Type B pancreatic cell (in vitro differentiated cells): ENCODE measurements at regions not wholly inside any gene's neighbourhood (a gene's known extent, or its start where the extent isn't known, plus 50 kb on each side); places are given as distances from the start of the nearest gene placed in this dataset.

Experiments
- DNase-seq: peaks from one replicate; pipeline ENCODE4 v3.0.0; 2021; ENCODE audit warnings: mixed read lengths; ENCODE audit not compliant: unreplicated experiment; ENCODE audit errors: extremely low spot score
- H3K27ac Mint-ChIP-seq: 2 replicates; pipeline ENCODE4 v1.8.0; 2021; ENCODE audit warnings: mild to moderate bottlenecking, mixed read lengths
- H3K27me3 Mint-ChIP-seq: 2 replicates; pipeline ENCODE4 v1.8.0; 2021; ENCODE audit warnings: mixed read lengths
- H3K36me3 Mint-ChIP-seq: 2 replicates; pipeline ENCODE4 v1.8.0; 2021; ENCODE audit warnings: mixed read lengths
- H3K4me1 Mint-ChIP-seq: one replicate; pipeline ENCODE4 v1.8.0; 2021; ENCODE audit warnings: mixed read lengths; ENCODE audit not compliant: unreplicated experiment
- H3K4me3 Mint-ChIP-seq: 2 replicates; pipeline ENCODE4 v1.8.0; 2021; ENCODE audit warnings: mild to moderate bottlenecking, mixed read lengths
- H3K9me3 Mint-ChIP-seq: 2 replicates; pipeline ENCODE4 v1.8.0; 2021; ENCODE audit warnings: mixed read lengths
- TF ChIP-seq, protein P1 (sequence below): fragments of 200-600 bp; sonication (generic); conservative IDR thresholded peaks from 2 replicates; pipeline ENCODE4 v1.5.0; 2021; ENCODE audit warnings: antibody characterized with exemption, mild to moderate bottlenecking

DNA sequence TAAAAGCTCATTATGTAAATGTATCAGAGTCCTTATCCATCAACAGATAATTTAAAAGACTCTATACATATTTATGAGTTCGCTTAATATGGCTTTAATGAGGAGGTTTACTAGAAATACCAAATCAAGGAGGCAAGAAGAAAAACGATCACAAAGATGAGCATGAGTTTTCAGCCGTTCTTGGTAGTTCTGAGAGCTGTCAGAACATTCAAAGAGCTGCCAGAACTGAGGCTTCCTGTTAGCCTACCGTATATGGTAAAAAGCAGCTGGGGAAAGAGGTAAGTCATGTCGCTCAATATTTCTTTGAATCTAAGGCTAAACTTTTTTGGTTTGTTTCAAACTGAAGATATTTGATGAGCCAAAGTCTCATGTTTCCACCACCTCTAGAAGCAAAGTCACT, 115.3 kb upstream of the PLXNC1 start:
- Mint-ChIP-seq H3K27me3 (no peaks in the 10 kb centered on the region), H3K9me3 (peaks cover 9% of the 10 kb centered on the region), H3K27ac (no peak overlapping the region), H3K4me3 (no peak overlapping the region), H3K36me3 (no peaks in the 10 kb centered on the region), H3K4me1 (peaks cover 6% of the 10 kb centered on the region)
- DNase-seq: no peak
- TF ChIP-seq, protein P1, sequence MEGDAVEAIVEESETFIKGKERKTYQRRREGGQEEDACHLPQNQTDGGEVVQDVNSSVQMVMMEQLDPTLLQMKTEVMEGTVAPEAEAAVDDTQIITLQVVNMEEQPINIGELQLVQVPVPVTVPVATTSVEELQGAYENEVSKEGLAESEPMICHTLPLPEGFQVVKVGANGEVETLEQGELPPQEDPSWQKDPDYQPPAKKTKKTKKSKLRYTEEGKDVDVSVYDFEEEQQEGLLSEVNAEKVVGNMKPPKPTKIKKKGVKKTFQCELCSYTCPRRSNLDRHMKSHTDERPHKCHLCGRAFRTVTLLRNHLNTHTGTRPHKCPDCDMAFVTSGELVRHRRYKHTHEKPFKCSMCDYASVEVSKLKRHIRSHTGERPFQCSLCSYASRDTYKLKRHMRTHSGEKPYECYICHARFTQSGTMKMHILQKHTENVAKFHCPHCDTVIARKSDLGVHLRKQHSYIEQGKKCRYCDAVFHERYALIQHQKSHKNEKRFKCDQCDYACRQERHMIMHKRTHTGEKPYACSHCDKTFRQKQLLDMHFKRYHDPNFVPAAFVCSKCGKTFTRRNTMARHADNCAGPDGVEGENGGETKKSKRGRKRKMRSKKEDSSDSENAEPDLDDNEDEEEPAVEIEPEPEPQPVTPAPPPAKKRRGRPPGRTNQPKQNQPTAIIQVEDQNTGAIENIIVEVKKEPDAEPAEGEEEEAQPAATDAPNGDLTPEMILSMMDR: no peak

DNA sequence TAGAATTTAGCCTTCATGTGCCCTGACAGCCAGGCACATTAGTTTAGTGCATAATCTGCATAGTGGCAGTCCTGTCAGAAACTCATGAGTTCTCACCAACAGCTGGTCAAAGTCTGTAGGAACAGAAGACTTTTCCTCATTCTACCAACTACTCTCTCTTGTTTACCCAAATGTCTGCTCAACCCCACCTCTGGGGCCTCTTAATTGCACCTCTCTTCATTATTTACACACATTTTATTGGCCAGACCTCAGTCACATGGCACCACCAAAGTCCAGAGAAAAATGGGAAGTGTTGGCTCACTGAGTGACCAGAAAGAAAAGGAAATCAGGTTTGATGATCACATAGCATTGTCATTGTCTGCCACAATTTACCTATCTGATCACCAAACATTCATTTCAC, 114.6 kb upstream of the PLXNC1 start:
- TF ChIP-seq, protein P1: no peak
- Mint-ChIP-seq H3K27ac (no peak overlapping the region), H3K9me3 (peaks cover 13% of the 10 kb centered on the region), H3K36me3 (no peaks in the 10 kb centered on the region), H3K4me3 (no peak overlapping the region), H3K4me1 (peaks cover 6% of the 10 kb centered on the region), H3K27me3 (no peaks in the 10 kb centered on the region)
- no peak for DNase-seq

DNA sequence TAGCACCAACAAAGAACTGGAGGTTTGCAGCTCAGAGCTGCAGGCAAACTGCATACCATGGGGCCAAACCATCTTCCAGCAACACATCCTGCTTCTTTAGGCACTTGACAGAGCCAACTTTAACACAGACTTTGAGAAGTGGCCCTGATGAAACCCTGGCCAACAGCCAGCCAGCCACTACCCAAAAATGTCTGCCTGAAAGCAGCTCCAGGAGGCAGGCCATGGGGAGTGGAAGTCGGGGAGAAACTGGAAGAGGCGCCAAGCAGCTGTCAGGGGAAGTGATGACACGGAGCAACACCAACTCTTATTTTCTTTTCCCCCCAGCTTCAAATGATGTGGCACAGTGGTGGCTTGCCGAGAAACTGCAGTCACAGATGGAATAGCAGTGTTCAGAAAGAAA, 110.9 kb upstream of the PLXNC1 start:
- TF ChIP-seq, protein P1: no peak
- Mint-ChIP-seq H3K36me3 (no peaks in the 10 kb centered on the region), H3K4me3 (no peak overlapping the region), H3K4me1 (peaks cover 16% of the 10 kb centered on the region), H3K9me3 (peaks cover 10% of the 10 kb centered on the region), H3K27me3 (no peaks in the 10 kb centered on the region), H3K27ac (no peak overlapping the region)
- DNase-seq: no peak

DNA sequence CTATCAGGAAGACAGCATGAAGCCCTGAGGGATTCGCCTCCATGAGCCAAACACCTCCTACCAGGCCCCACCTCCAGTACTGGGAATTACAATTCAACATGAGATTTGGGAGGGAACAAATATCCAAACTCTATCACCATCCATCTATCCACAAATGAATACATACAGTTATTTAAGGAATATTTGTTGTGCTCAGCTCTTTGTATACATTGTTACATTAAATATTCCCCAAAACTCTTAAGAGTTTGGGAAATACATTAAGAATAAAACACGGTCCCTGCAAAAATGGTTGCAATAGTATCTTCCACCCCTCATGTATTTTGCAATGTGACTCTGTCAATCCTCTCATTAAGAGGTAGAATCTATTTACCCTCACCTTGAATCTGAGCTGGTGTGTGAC, 109.8 kb upstream of the PLXNC1 start:
- Mint-ChIP-seq H3K27ac (no peak overlapping the region), H3K27me3 (no peaks in the 10 kb centered on the region), H3K4me1 (peaks cover 10% of the 10 kb centered on the region), H3K9me3 (peaks cover 10% of the 10 kb centered on the region), H3K4me3 (no peak overlapping the region), H3K36me3 (no peaks in the 10 kb centered on the region)
- no peak for DNase-seq
- TF ChIP-seq, protein P1: no peak

DNA sequence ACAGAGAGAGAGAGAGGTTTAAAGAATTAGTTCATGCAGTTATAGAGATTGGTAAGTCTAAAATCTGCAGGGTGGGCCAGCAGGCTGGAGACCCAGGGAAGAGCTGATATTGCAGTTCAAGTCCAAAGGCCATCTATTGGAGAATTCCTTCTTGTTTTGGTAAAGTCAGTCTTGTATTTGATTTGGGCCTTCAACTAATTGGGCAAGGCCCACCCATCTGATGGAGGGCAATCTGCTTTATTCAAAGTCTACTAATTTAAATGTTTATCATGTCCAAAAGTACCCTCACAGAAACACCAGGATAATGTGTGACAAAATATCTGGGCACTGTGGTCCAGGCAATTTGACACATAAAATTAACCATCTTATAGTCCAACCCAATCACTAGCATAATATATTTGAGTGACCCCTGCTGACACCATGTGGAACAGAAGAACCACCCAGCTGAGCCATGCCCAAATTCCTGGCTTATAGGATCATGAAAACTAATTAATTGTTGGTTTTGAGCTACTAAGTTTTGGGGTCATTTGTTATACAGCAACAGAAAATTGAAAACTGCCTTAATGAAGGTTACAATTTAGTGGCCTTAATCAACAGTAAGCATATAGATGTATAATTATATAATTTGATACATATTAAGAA, 109.1 kb upstream of the PLXNC1 start:
- H3K9me3 Mint-ChIP-seq: peaks cover 10% of the 10 kb centered on the region
- H3K27me3 Mint-ChIP-seq: no peaks in the 10 kb centered on the region
- no peak overlapping the region for H3K4me3 Mint-ChIP-seq
- H3K27ac Mint-ChIP-seq: no peak overlapping the region
- H3K36me3 Mint-ChIP-seq: no peaks in the 10 kb centered on the region
- no peak for DNase-seq
- TF ChIP-seq, protein P1: no peak
- H3K4me1 Mint-ChIP-seq: peaks cover 10% of the 10 kb centered on the region

DNA sequence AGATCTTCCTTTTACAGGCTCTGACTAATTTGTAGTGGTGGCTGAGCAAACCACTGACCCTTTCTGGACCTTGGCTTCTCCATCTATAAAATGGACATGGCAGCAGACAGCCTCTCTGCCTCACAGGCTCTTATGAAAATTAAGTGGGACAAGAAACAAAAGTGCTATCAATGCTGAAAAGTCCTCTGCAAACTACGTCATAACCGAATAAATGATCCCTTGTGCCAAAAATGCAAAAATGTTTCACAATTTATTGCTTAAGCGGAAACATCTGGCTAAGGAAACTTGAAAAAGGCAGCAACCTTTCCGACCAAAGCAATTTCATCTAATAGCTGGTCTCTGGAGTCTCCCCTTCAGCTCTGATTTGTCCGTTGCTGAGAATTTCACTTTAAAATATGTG, 108.5 kb upstream of the PLXNC1 start:
- Mint-ChIP-seq H3K4me3 (no peak overlapping the region), H3K4me1 (peaks cover 10% of the 10 kb centered on the region), H3K27ac (no peak overlapping the region), H3K9me3 (peaks cover 10% of the 10 kb centered on the region), H3K36me3 (no peaks in the 10 kb centered on the region), H3K27me3 (no peaks in the 10 kb centered on the region)
- TF ChIP-seq, protein P1: no peak
- no peak for DNase-seq
